ENCODE measurements at regions not wholly inside any gene's neighbourhood (a gene's known extent, or its start where the extent isn't known, plus 50 kb on each side); places are given as distances from the start of the nearest gene placed in this dataset.
"Not testable (repeated sequence)": the region's sequence is repeated elsewhere in the genome, so short reads cannot be mapped to it uniquely, and the experiment has no call there.

GRCh38 chr12:74676955-74677354, 139.3 kb downstream of the ATXN7L3B start:
- not testable (repeated sequence) for DNase-seq (ENCODE audit: low read depth in 4 of 4, low spot score in 3 of 4)

DNA sequence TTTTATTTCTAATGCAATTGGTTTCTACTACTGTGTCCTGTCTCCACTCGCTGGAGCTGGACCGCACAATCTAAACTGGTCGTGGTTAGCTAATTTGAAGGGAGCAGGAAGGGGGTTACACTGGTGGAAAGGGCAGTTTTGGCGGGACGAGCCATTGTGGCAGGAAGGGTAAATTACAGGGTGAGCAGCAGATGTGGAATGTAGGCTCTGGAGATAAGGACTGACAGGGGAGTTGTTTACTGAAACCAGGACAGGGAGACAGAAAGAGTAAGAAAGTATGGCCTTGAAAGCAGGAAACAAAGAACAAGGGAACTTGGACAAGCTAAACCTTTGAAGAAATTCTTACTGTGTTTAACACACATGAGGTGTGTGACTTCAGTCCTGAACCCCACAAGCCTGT, 147.8 kb downstream of the ATXN7L3B start:
- no peak for DNase-seq (ENCODE audit: low read depth in 4 of 4, low spot score in 3 of 4)

GRCh38 chr12:74689071-74689655, 151.5 kb downstream of the ATXN7L3B start:
- DNase-seq (ENCODE audit: low read depth in 4 of 4, low spot score in 3 of 4): peak; percentile 14 to 25 (median 20)

DNA sequence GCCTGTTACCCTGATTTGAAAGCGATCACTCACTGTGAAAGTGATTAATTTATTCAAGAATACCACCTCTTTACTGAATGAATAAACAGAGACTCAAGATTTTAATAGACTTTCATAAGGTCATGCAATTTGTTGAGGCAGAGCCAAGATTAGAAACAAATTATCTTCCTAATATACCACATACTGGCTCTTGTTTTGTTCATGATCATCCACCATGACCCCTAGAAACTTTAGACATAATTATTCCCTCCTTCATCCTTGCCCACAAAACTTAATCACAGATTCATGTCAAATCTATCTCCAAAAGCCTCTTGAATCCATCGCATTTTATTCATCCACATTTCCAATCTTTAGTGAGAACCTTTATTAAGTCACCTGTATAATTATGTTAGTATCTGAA, 152.3 kb downstream of the ATXN7L3B start:
- no peak for DNase-seq (ENCODE audit: low read depth in 4 of 4, low spot score in 3 of 4)

- DNase-seq (ENCODE audit: low read depth in 4 of 4, low spot score in 3 of 4): no peak
Measured at GRCh38 chr12:74719447-74719846, 181.8 kb downstream of the ATXN7L3B start.

- peak in 1 of 4 donors; percentile 2 for DNase-seq (ENCODE audit: low read depth in 4 of 4, low spot score in 3 of 4)
Measured at GRCh38 chr12:74722709-74723108, 185.1 kb downstream of the ATXN7L3B start.

DNA sequence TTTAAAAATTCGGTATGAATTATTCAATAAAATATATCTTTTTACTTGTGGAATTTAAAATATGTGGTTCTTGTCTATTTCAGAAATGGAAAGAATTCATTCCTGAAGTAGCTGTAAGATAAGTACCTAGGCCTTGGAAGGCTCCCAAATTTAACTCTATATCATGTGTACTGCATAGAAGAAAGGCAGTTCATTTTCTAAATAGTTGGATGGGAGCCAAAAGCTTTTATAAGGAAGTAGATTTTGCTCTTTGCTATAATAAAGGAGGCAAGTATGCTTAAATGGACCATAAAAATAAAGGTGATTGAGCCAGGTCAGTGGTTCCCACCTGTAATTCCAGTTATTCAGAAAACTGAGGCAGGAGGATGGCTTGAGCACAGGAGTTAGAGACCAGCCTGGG, 187.5 kb downstream of the ATXN7L3B start:
- no peak for DNase-seq (ENCODE audit: low read depth in 4 of 4, low spot score in 3 of 4)

DNA sequence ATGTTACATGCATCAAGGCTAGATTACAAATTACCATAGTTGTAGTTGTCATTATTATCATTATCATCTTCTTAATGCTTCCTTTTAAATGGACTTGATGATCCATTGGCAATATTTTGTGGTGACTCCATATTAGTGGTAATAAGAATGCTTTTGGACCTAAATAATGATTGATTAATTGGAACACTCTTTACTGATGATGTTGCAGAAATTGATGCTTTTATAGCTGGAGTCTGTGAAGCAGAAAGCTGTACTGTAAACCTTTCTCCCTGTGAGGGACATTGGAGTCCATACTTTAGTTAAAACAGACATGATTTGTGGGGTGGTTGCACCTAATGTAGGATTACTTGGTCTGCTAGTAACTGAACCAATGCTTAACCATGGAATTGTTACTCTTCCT, 190.4 kb downstream of the ATXN7L3B start:
- no peak for DNase-seq (ENCODE audit: low read depth in 4 of 4, low spot score in 3 of 4)

DNA sequence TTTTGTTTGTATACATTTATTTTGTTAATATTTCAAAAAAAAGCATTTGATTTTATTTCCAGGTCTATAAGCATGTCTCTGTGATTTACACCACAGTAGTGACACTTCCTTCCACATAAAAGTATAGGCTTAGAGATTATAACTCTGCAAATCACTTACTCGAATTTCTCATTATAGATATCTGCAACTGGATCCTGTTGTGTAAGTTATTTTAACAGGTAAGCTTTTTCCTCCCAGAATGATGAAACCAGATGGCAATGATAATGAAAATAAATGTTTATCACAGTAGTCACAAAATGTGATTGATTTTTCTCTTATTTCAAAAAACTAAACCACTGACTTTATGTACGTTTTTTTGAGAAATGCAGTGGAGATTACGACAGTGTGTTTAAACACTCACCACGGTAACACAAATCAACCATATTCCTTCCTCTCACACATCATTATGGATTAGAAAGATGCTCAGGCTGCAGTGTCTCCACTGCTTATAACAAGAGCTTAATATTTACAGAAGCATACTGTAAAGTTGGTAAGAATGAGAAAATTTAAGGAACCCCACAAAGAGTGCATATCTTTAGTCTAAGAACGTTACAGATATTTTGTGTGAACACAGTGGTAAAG, 194.6 kb downstream of the ATXN7L3B start:
- no peak for DNase-seq (ENCODE audit: low read depth in 4 of 4, low spot score in 3 of 4)

- no peak for DNase-seq (ENCODE audit: low read depth in 4 of 4, low spot score in 3 of 4)
Measured at GRCh38 chr12:74732826-74733225, 195.2 kb downstream of the ATXN7L3B start.

- DNase-seq (ENCODE audit: low read depth in 4 of 4, low spot score in 3 of 4): no peak
Measured at GRCh38 chr12:74741112-74741511, 203.5 kb downstream of the ATXN7L3B start.

GRCh38 chr12:74747305-74747704, 209.7 kb downstream of the ATXN7L3B start:
- peak in 1 of 4 donors; percentile 2 for DNase-seq (ENCODE audit: low read depth in 4 of 4, low spot score in 3 of 4)

GRCh38 chr12:74751441-74751840, 213.8 kb downstream of the ATXN7L3B start:
- DNase-seq (ENCODE audit: low read depth in 4 of 4, low spot score in 3 of 4): no peak

- DNase-seq (ENCODE audit: low read depth in 4 of 4, low spot score in 3 of 4): no peak
Measured at GRCh38 chr12:74752215-74752614, 214.6 kb downstream of the ATXN7L3B start.

- no peak for DNase-seq (ENCODE audit: low read depth in 4 of 4, low spot score in 3 of 4)
Measured at GRCh38 chr12:74770552-74770951, 232.9 kb downstream of the ATXN7L3B start.

- no peak for DNase-seq (ENCODE audit: low read depth in 4 of 4, low spot score in 3 of 4)
Measured at GRCh38 chr12:74775276-74775675, 237.6 kb downstream of the ATXN7L3B start.

GRCh38 chr12:74776378-74776777, 238.7 kb downstream of the ATXN7L3B start:
- DNase-seq (ENCODE audit: low read depth in 4 of 4, low spot score in 3 of 4): no peak

DNA sequence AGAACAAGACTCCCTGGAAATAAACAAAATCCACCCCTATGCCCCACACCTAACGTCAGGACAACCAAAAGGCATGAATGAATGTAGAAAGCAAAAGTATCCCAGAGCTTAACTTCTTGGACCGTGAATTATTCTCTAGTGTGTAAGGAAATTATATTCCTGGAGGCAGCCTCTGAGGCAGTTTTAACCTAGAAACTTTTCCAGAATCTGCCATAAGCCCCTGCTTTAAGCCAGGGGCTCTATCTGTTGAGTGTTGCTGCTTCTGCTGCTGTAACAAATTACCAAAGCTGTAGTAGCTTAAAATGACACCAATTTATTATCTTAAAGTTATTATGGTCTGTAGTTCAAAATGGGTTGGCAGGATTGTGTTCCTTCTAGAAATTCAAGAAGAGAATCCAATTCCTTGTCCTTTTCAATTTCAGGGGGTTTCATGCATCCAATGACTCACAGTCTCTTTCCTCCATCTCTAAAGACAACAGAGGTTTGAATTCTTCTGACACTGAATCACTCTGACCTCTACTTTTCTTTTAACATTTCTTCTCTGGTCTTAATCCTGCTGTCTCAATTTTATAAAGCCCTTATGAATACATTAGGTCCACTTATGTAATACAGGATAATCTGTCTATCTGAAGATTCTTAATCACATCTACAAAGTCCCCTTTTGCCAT, 242.7 kb downstream of the ATXN7L3B start:
- no peak for DNase-seq (ENCODE audit: low read depth in 4 of 4, low spot score in 3 of 4)

DNA sequence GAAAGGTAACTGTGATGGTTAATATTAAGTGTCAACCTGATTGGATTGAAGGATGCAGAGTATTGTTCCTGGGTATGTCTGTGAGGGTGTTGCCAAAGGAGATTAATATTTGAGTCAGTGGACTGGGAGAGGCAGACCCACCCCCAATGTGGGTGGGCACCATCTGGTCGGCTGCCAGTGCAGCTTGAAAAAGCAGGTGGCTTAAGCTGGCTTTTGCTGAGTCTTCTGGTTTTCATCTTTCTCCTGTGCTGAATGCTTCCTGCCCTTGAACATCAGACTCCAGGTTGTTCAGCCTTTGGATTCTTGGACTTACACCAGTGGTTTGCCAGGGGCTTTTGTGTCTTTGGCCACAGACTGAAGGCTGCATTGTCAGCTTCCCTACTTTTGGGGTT, 243.2 kb downstream of the ATXN7L3B start:
- DNase-seq (ENCODE audit: low read depth in 4 of 4, low spot score in 3 of 4): not testable (repeated sequence)

GRCh38 chr12:74781991-74782485, 244.4 kb downstream of the ATXN7L3B start:
- no peak for DNase-seq (ENCODE audit: low read depth in 4 of 4, low spot score in 3 of 4)

- no peak for DNase-seq (ENCODE audit: low read depth in 4 of 4, low spot score in 3 of 4)
Measured at GRCh38 chr12:74790931-74791330, 253.3 kb downstream of the ATXN7L3B start.

- DNase-seq (ENCODE audit: low read depth in 4 of 4, low spot score in 3 of 4): no peak
Measured at GRCh38 chr12:74791365-74791764, 253.7 kb downstream of the ATXN7L3B start.
